ENCODE measurements at regions not wholly inside any gene's neighbourhood (a gene's known extent, or its start where the extent isn't known, plus 50 kb on each side); places are given as distances from the start of the nearest gene placed in this dataset.
"Not testable (repeated sequence)": the region's sequence is repeated elsewhere in the genome, so short reads cannot be mapped to it uniquely, and the experiment has no call there.

- not testable (repeated sequence) for DNase-seq (ENCODE audit: low read depth in 2 of 2)
Observed at GRCh38 chr4:102397056-102397455, 51.8 kb upstream of the SLC39A8 start.

- no peak for DNase-seq (ENCODE audit: low read depth in 2 of 2)
Observed at GRCh38 chr4:102399021-102399420, 53.7 kb upstream of the SLC39A8 start.

- no peak for DNase-seq (ENCODE audit: low read depth in 2 of 2)
Observed at GRCh38 chr4:102400898-102401297, 55.6 kb upstream of the SLC39A8 start.

- no peak for DNase-seq (ENCODE audit: low read depth in 2 of 2)
Observed at GRCh38 chr4:102402223-102402622, 56.9 kb upstream of the SLC39A8 start.

GRCh38 chr4:102403116-102403515 lies 57.8 kb upstream of the SLC39A8 start:
- no peak for DNase-seq (ENCODE audit: low read depth in 2 of 2)

- no peak for DNase-seq (ENCODE audit: low read depth in 2 of 2)
Observed at GRCh38 chr4:102404431-102404969, 59.2 kb upstream of the SLC39A8 start.

- DNase-seq (ENCODE audit: low read depth in 2 of 2): no peak
Observed at GRCh38 chr4:102405821-102406401, 60.6 kb upstream of the SLC39A8 start.

GRCh38 chr4:102410884-102411283 lies 65.6 kb upstream of the SLC39A8 start:
- DNase-seq (ENCODE audit: low read depth in 2 of 2): not testable (repeated sequence)

- no peak for DNase-seq (ENCODE audit: low read depth in 2 of 2)
Observed at GRCh38 chr4:102411408-102411807, 66.1 kb upstream of the SLC39A8 start.

GRCh38 chr4:102416765-102417164 lies 71.5 kb upstream of the SLC39A8 start:
- DNase-seq (ENCODE audit: low read depth in 2 of 2): no peak

GRCh38 chr4:102420563-102421398 lies 75.5 kb upstream of the SLC39A8 start:
- DNase-seq (ENCODE audit: low read depth in 2 of 2): no peak

- no peak for DNase-seq (ENCODE audit: low read depth in 2 of 2)
Observed at GRCh38 chr4:102422843-102423242, 77.6 kb upstream of the SLC39A8 start.

GRCh38 chr4:102423375-102423774 lies 77.8 kb upstream of the NFKB1 start:
- no peak for DNase-seq (ENCODE audit: low read depth in 2 of 2)

- no peak for DNase-seq (ENCODE audit: low read depth in 2 of 2)
Observed at GRCh38 chr4:102427371-102427998, 73.7 kb upstream of the NFKB1 start.

GRCh38 chr4:102428122-102428521 lies 73.0 kb upstream of the NFKB1 start:
- DNase-seq (ENCODE audit: low read depth in 2 of 2): no peak

GRCh38 chr4:102429553-102429952 lies 71.6 kb upstream of the NFKB1 start:
- DNase-seq (ENCODE audit: low read depth in 2 of 2): no peak

- no peak for DNase-seq (ENCODE audit: low read depth in 2 of 2)
Observed at GRCh38 chr4:102430461-102430910, 70.7 kb upstream of the NFKB1 start.

- DNase-seq (ENCODE audit: low read depth in 2 of 2): no peak
Observed at GRCh38 chr4:102431608-102431961, 69.6 kb upstream of the NFKB1 start.

- no peak for DNase-seq (ENCODE audit: low read depth in 2 of 2)
Observed at GRCh38 chr4:102437111-102437510, 64.0 kb upstream of the NFKB1 start.

- DNase-seq (ENCODE audit: low read depth in 2 of 2): no peak
Observed at GRCh38 chr4:102438396-102439235, 62.5 kb upstream of the NFKB1 start.

- DNase-seq (ENCODE audit: low read depth in 2 of 2): peak; percentile 47 to 82
Observed at GRCh38 chr4:102439236-102439614, 61.9 kb upstream of the NFKB1 start.

- DNase-seq (ENCODE audit: low read depth in 2 of 2): no peak
Observed at GRCh38 chr4:102439812-102440211, 61.3 kb upstream of the NFKB1 start.
